22Rv1 (cell line): ENCODE measurements at regions not wholly inside any gene's neighbourhood (a gene's known extent, or its start where the extent isn't known, plus 50 kb on each side); places are given as distances from the start of the nearest gene placed in this dataset.

Experiments used
- CTCF ChIP-seq: fragments of 450-650 bp; IDR thresholded peaks from 2 replicates; pipeline ENCODE4 v1.5.1; 2017; ENCODE audit warnings: mild to moderate bottlenecking
- ZFX ChIP-seq: fragments of 450-650 bp; IDR thresholded peaks from 2 replicates; pipeline ENCODE4 v1.6.1; 2017; ENCODE audit warnings: antibody characterized with exemption, borderline replicate concordance

- TF ChIP-seq CTCF (no peak), ZFX (no peak)
These were observed 78.1 kb downstream of the QDPR start for GRCh38 chr4:17433827-17434226.
